C4-2B (cell line): ENCODE measurements at regions not wholly inside any gene's neighbourhood (a gene's known extent, or its start where the extent isn't known, plus 50 kb on each side); places are given as distances from the start of the nearest gene placed in this dataset.

Source experiments
- ZFX ChIP-seq: fragments of 450-650 bp; IDR thresholded peaks from 2 replicates; pipeline ENCODE4 v1.6.1; 2017
- TF ChIP-seq, protein P1 (sequence below): fragments of 450-650 bp; conservative IDR thresholded peaks from 2 replicates; pipeline ENCODE4 v1.5.1; 2017; ENCODE audit warnings: mild to moderate bottlenecking

DNA sequence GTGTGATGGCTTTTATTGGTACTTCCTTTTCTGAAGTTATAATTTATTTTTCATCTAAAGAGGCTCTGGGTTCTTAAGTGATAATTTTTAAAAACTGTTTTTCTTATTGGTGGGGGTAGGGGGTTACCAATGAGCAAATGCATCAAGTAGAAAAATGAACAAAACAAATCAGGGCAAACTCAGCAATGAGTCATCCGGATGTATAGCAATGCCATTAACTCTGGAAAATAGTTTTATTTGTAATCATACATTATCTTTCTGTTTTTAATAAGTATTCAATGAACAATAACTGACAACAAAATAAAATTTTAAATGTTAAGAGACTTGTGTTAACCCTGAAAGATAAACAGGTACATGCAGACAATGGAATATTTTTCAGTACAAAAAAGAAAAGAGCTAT is 67.6 kb downstream of the UFM1 start:
- TF ChIP-seq, protein P1, sequence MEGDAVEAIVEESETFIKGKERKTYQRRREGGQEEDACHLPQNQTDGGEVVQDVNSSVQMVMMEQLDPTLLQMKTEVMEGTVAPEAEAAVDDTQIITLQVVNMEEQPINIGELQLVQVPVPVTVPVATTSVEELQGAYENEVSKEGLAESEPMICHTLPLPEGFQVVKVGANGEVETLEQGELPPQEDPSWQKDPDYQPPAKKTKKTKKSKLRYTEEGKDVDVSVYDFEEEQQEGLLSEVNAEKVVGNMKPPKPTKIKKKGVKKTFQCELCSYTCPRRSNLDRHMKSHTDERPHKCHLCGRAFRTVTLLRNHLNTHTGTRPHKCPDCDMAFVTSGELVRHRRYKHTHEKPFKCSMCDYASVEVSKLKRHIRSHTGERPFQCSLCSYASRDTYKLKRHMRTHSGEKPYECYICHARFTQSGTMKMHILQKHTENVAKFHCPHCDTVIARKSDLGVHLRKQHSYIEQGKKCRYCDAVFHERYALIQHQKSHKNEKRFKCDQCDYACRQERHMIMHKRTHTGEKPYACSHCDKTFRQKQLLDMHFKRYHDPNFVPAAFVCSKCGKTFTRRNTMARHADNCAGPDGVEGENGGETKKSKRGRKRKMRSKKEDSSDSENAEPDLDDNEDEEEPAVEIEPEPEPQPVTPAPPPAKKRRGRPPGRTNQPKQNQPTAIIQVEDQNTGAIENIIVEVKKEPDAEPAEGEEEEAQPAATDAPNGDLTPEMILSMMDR: no peak
- no peak for TF ChIP-seq ZFX
